Activated CD4-positive, alpha-beta T cell treated with anti-CD3 and anti-CD28 coated beads, Interleukin-2, amount 10 ng/mL, durations not matched to agents 7 days and 5 days (primary cell): ENCODE measurements at regions not wholly inside any gene's neighbourhood (a gene's known extent, or its start where the extent isn't known, plus 50 kb on each side); places are given as distances from the start of the nearest gene placed in this dataset.

Experiments used
- CTCF ChIA-PET: fragments of 350-600 bp; sonication (Branson Sonifier 250); formaldehyde crosslinking; loops from one replicate; lab custom pipeline; 2021; ENCODE audit warnings: antibody characterized with exemption; lab: Charles Lee
- POLR2A ChIA-PET: fragments of 350-600 bp; sonication (Branson Sonifier 250); formaldehyde crosslinking; loops from one replicate; lab custom pipeline; 2021; ENCODE audit warnings: antibody characterized with exemption; lab: Charles Lee
- DNase-seq: peaks from one replicate; pipeline ENCODE4 v3.0.0-alpha.2; 2020
- H3K27ac Mint-ChIP-seq: one replicate; pipeline ENCODE4 v1.8.0; 2021; ENCODE audit warnings: mild to moderate bottlenecking, moderate library complexity, mixed read lengths
- H3K27me3 Mint-ChIP-seq: one replicate; pipeline ENCODE4 v1.8.0; 2021; ENCODE audit warnings: mixed read lengths
- H3K36me3 Mint-ChIP-seq: one replicate; pipeline ENCODE4 v1.8.0; 2021; ENCODE audit warnings: low read depth, mixed read lengths
- H3K4me1 Mint-ChIP-seq: one replicate; pipeline ENCODE4 v1.8.0; 2021; ENCODE audit warnings: mixed read lengths
- H3K4me3 Mint-ChIP-seq: one replicate; pipeline ENCODE4 v1.8.0; 2021; ENCODE audit warnings: mild to moderate bottlenecking, moderate library complexity, mixed read lengths
- H3K9me3 Mint-ChIP-seq: one replicate; pipeline ENCODE4 v1.8.0; 2021; ENCODE audit warnings: mixed read lengths

DNA sequence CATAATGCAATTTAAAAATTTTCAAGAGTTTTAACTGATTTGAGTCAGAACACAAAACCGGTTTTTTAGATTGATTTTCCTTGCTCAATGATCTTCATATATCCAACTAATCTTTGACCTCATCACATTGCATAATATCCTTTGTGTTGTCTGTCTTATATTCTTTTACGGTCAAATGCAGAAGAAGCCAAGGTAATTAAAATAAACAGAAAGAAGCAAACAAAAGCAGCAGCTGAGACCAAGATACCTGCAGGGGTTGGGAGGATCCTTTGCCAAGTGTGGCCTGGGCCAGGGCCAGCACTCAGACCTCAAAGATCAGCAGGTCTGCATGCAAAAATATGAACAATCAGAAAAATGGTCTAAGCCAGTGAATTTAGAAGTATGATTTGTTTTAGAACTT lies 428.9 kb upstream of the NETO1 start:
- Mint-ChIP-seq H3K9me3 (no peaks in the 10 kb centered on the region), H3K36me3 (no peaks in the 10 kb centered on the region), H3K27ac (no peak overlapping the region), H3K4me3 (no peak overlapping the region), H3K27me3 (no peaks in the 10 kb centered on the region), H3K4me1 (no peaks in the 10 kb centered on the region)
- POLR2A ChIA-PET = no interaction called here
- CTCF ChIA-PET = no interaction called here
- no peak for DNase-seq

DNA sequence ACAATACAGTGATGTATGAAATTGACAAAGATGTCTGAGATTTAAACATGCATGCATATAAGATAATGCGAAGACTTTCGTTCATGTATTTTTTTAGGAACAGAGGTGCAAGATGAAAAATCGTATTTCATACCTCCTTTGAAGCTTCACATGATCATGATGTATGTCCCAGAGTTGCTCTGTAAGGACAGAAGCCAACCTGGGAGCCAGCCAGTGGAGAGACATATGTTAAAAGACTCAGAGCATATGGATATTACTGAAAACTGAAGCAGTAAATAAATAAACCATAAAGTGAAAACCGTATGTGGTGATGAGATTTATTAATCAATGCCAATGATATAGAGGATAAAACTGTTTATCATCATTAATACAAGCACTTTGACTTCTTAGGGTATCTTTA lies 424.4 kb upstream of the NETO1 start:
- DNase-seq = no peak
- POLR2A ChIA-PET = no interaction called here
- CTCF ChIA-PET = no interaction called here
- Mint-ChIP-seq H3K27me3 (no peaks in the 10 kb centered on the region), H3K36me3 (no peaks in the 10 kb centered on the region), H3K4me1 (no peaks in the 10 kb centered on the region), H3K9me3 (no peaks in the 10 kb centered on the region), H3K4me3 (no peak overlapping the region), H3K27ac (no peak overlapping the region)

- DNase-seq = no peak
- Mint-ChIP-seq H3K9me3 (no peaks in the 10 kb centered on the region), H3K4me3 (no peak overlapping the region), H3K4me1 (no peaks in the 10 kb centered on the region), H3K27me3 (no peaks in the 10 kb centered on the region), H3K36me3 (no peaks in the 10 kb centered on the region), H3K27ac (no peak overlapping the region)
- POLR2A ChIA-PET = no interaction called here
- CTCF ChIA-PET = no interaction called here
Observed at GRCh38 chr18:73288813-73289212, 421.0 kb upstream of the NETO1 start.

GRCh38 chr18:73286584-73286983 lies 418.8 kb upstream of the NETO1 start:
- POLR2A ChIA-PET = no interaction called here
- no peak overlapping the region for H3K4me3 Mint-ChIP-seq
- no peaks in the 10 kb centered on the region for H3K9me3 Mint-ChIP-seq
- no peaks in the 10 kb centered on the region for H3K36me3 Mint-ChIP-seq
- no peak for DNase-seq
- no peak overlapping the region for H3K27ac Mint-ChIP-seq
- H3K4me1 Mint-ChIP-seq = no peaks in the 10 kb centered on the region
- H3K27me3 Mint-ChIP-seq = no peaks in the 10 kb centered on the region
- CTCF ChIA-PET = no interaction called here

GRCh38 chr18:73283788-73284187 lies 416.0 kb upstream of the NETO1 start:
- Mint-ChIP-seq H3K27ac (no peak overlapping the region), H3K4me1 (no peaks in the 10 kb centered on the region), H3K27me3 (no peaks in the 10 kb centered on the region), H3K4me3 (no peak overlapping the region), H3K9me3 (no peaks in the 10 kb centered on the region), H3K36me3 (no peaks in the 10 kb centered on the region)
- DNase-seq = no peak
- CTCF ChIA-PET = no interaction called here
- POLR2A ChIA-PET = no interaction called here

- DNase-seq = no peak
- Mint-ChIP-seq H3K9me3 (no peaks in the 10 kb centered on the region), H3K27ac (no peak overlapping the region), H3K4me1 (no peaks in the 10 kb centered on the region), H3K4me3 (no peak overlapping the region), H3K36me3 (no peaks in the 10 kb centered on the region), H3K27me3 (no peaks in the 10 kb centered on the region)
- CTCF ChIA-PET = no interaction called here
- POLR2A ChIA-PET = no interaction called here
Observed at GRCh38 chr18:73283032-73283431, 415.2 kb upstream of the NETO1 start.

DNA sequence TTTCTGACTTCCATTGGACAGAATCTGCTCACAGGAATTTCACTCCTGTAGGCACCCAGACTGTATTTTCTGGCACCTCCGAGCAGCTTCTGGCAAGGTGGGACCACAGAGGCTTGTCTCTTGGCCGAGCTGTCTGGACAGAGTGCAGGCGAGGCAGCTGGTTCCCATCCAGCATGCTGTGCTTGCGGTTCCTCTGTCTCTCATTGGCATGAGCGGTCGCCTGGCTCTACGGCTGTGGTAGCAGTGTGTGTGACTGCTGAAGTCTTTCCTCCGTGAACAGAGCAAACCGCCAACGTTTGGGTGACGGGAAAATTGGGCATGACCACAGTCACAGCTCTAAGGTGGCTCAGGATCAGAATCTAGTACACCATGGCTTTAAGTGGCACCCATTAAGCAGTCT lies 411.7 kb upstream of the NETO1 start:
- no peaks in the 10 kb centered on the region for H3K9me3 Mint-ChIP-seq
- H3K4me3 Mint-ChIP-seq = no peak overlapping the region
- no peak overlapping the region for H3K27ac Mint-ChIP-seq
- no peaks in the 10 kb centered on the region for H3K27me3 Mint-ChIP-seq
- no peaks in the 10 kb centered on the region for H3K36me3 Mint-ChIP-seq
- DNase-seq = no peak
- ChIA-PET POLR2A (no interaction called here), CTCF (no interaction called here)
- no peaks in the 10 kb centered on the region for H3K4me1 Mint-ChIP-seq

- Mint-ChIP-seq H3K27ac (no peak overlapping the region), H3K4me1 (no peaks in the 10 kb centered on the region), H3K4me3 (no peak overlapping the region), H3K9me3 (peaks cover 2% of the 10 kb centered on the region), H3K36me3 (no peaks in the 10 kb centered on the region), H3K27me3 (no peaks in the 10 kb centered on the region)
- ChIA-PET CTCF (no interaction called here), POLR2A (no interaction called here)
- DNase-seq = no peak
Observed at GRCh38 chr18:73274812-73275621, 407.2 kb upstream of the NETO1 start.

DNA sequence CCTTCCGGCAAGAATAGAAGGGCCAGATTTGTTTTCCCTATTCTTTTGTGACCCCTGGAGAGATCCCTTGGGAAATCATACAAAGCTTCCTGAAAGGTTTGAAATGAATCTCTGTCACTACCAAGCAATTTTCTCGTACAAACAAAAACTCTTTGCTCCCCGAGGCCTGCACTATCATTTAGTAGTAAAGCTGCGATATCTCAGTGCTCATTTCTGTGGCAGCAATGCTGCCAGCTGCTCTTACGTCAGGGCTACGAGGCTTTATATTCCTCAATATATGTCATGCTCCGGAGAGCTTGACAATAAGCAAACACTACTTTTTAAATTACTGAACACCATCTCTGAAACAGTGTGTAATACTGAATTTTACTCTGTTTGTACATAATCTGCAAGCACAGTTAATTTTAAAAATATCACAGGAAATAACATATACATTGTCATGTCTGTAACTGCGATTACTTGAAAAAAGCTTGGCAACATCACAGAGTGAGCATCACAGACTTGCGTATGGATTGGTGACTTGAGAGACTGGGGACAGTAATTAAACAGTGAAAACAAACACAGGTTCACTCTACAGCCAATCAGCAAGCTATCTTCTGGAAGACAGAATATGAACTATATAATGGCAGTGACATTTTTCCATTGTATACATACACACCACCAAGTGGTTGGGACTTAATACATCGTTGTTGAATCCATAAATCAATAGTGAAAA lies 403.3 kb upstream of the NETO1 start:
- Mint-ChIP-seq H3K4me1 (no peaks in the 10 kb centered on the region), H3K27me3 (no peaks in the 10 kb centered on the region), H3K27ac (no peak overlapping the region), H3K36me3 (no peaks in the 10 kb centered on the region), H3K9me3 (peaks cover 2% of the 10 kb centered on the region), H3K4me3 (no peak overlapping the region)
- POLR2A ChIA-PET = no interaction called here
- no peak for DNase-seq
- CTCF ChIA-PET = interaction anchor here (1.3 kb wide), 1 partner anchor 39 kb away, joined by 4 read pairs; no protein-coding TSS in a partner anchor

DNA sequence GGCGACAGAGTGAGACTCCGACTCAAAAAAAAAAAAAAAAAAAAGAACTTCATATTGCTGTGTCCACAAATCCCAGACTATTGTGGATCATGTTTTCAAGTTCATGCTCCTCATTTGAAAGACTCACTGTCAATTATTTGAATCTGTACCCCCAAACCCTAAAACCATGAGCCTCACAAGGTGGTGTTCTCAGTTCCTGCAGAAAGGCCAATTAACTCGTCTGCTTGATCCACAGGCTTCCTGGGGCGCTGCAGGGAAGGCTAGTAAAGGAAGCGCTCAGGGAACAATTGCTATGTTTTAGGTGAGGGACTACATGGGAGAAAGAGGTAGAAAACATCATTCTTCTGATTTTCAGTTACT lies 396.8 kb upstream of the NETO1 start:
- DNase-seq = no peak
- H3K4me3 Mint-ChIP-seq = no peak overlapping the region
- POLR2A ChIA-PET = no interaction called here

GRCh38 chr18:73261923-73262322 lies 394.1 kb upstream of the NETO1 start:
- Mint-ChIP-seq H3K27ac (no peak overlapping the region), H3K4me3 (no peak overlapping the region), H3K27me3 (no peaks in the 10 kb centered on the region), H3K4me1 (no peaks in the 10 kb centered on the region), H3K9me3 (no peaks in the 10 kb centered on the region), H3K36me3 (no peaks in the 10 kb centered on the region)
- no peak for DNase-seq
- CTCF ChIA-PET = no interaction called here
- POLR2A ChIA-PET = no interaction called here

More for the DNA sequence above, 396.8 kb upstream of the NETO1 start:
- Mint-ChIP-seq H3K9me3 (no peaks in the 10 kb centered on the region), H3K27me3 (no peaks in the 10 kb centered on the region), H3K4me1 (no peaks in the 10 kb centered on the region), H3K27ac (no peak overlapping the region), H3K36me3 (no peaks in the 10 kb centered on the region)
- CTCF ChIA-PET = no interaction called here

GRCh38 chr18:73261243-73261642 lies 393.5 kb upstream of the NETO1 start:
- Mint-ChIP-seq H3K4me3 (no peak overlapping the region), H3K27ac (no peak overlapping the region), H3K27me3 (no peaks in the 10 kb centered on the region), H3K36me3 (no peaks in the 10 kb centered on the region), H3K4me1 (no peaks in the 10 kb centered on the region), H3K9me3 (no peaks in the 10 kb centered on the region)
- CTCF ChIA-PET = no interaction called here
- no peak for DNase-seq
- POLR2A ChIA-PET = no interaction called here

- Mint-ChIP-seq H3K4me1 (no peaks in the 10 kb centered on the region), H3K27me3 (no peaks in the 10 kb centered on the region), H3K27ac (no peak overlapping the region), H3K36me3 (no peaks in the 10 kb centered on the region), H3K4me3 (no peak overlapping the region), H3K9me3 (no peaks in the 10 kb centered on the region)
- POLR2A ChIA-PET = no interaction called here
- DNase-seq = no peak
- CTCF ChIA-PET = no interaction called here
Observed at GRCh38 chr18:73258375-73259087, 390.7 kb upstream of the NETO1 start.
